ENCODE measurements at regions not wholly inside any gene's neighbourhood (a gene's known extent, or its start where the extent isn't known, plus 50 kb on each side); places are given as distances from the start of the nearest gene placed in this dataset.

GRCh38 chr20:7010527-7010926 lies 243.0 kb downstream of the BMP2 start:
- no peaks in the 10 kb centered on the region for H3K27me3 ChIP-seq
- H3K36me3 ChIP-seq = no peaks in the 10 kb centered on the region
- TF ChIP-seq CTCF (IDR thresholded peaks at IDR 0.05; ENCODE audit: low read depth, low read length) = no peak
- DNase-seq (ENCODE audit: low read depth in 1 of 2, low spot score in 1 of 2) = peak in 1 of 2 donors; percentile 2
- no peaks in the 10 kb centered on the region for H3K9me3 ChIP-seq (ENCODE audit: low read depth)
- H3K4me1 ChIP-seq (ENCODE audit: low read depth) = peaks cover 9% of the 10 kb centered on the region
- no peak overlapping the region for H3K27ac ChIP-seq
- H3K4me3 ChIP-seq = no peak overlapping the region

- H3K36me3 ChIP-seq = no peaks in the 10 kb centered on the region
- H3K4me3 ChIP-seq = no peak overlapping the region
- H3K9me3 ChIP-seq (ENCODE audit: low read depth) = no peaks in the 10 kb centered on the region
- no peak overlapping the region for H3K27ac ChIP-seq
- DNase-seq (ENCODE audit: low read depth in 1 of 2, low spot score in 1 of 2) = peak in 1 of 2 donors; percentile 81
- no peak for TF ChIP-seq CTCF (IDR thresholded peaks at IDR 0.05; ENCODE audit: low read depth, low read length)
- H3K4me1 ChIP-seq (ENCODE audit: low read depth) = peaks cover 9% of the 10 kb centered on the region
- H3K27me3 ChIP-seq = no peaks in the 10 kb centered on the region
These were observed 247.8 kb downstream of the BMP2 start for GRCh38 chr20:7015257-7015656.

- H3K4me1 ChIP-seq (ENCODE audit: low read depth) = peaks cover 17% of the 10 kb centered on the region
- no peak overlapping the region for H3K27ac ChIP-seq
- H3K4me3 ChIP-seq = no peak overlapping the region
- no peak for TF ChIP-seq CTCF (IDR thresholded peaks at IDR 0.05; ENCODE audit: low read depth, low read length)
- H3K9me3 ChIP-seq (ENCODE audit: low read depth) = no peaks in the 10 kb centered on the region
- H3K36me3 ChIP-seq = no peaks in the 10 kb centered on the region
- no peaks in the 10 kb centered on the region for H3K27me3 ChIP-seq
- no peak for DNase-seq (ENCODE audit: low read depth in 1 of 2, low spot score in 1 of 2)
These were observed 255.1 kb downstream of the BMP2 start for GRCh38 chr20:7022597-7022996.

GRCh38 chr20:7025635-7026034 lies 258.1 kb downstream of the BMP2 start:
- no peaks in the 10 kb centered on the region for H3K36me3 ChIP-seq
- H3K9me3 ChIP-seq (ENCODE audit: low read depth) = no peaks in the 10 kb centered on the region
- no peak overlapping the region for H3K4me3 ChIP-seq
- H3K27me3 ChIP-seq = no peaks in the 10 kb centered on the region
- H3K27ac ChIP-seq = peak overlapping the region; percentile 50
- TF ChIP-seq CTCF (IDR thresholded peaks at IDR 0.05; ENCODE audit: low read depth, low read length) = no peak
- peak in 1 of 2 donors; percentile 49 for DNase-seq (ENCODE audit: low read depth in 1 of 2, low spot score in 1 of 2)
- H3K4me1 ChIP-seq (ENCODE audit: low read depth) = peaks cover 21% of the 10 kb centered on the region

GRCh38 chr20:7029019-7029418 lies 261.5 kb downstream of the BMP2 start:
- Histone ChIP-seq H3K36me3 (no peaks in the 10 kb centered on the region), H3K4me3 (no peak overlapping the region), H3K27ac (no peak overlapping the region), H3K4me1 (ENCODE audit: low read depth) (peaks cover 23% of the 10 kb centered on the region), H3K27me3 (no peaks in the 10 kb centered on the region), H3K9me3 (ENCODE audit: low read depth) (no peaks in the 10 kb centered on the region)
- TF ChIP-seq CTCF (IDR thresholded peaks at IDR 0.05; ENCODE audit: low read depth, low read length) = no peak
- no peak for DNase-seq (ENCODE audit: low read depth in 1 of 2, low spot score in 1 of 2)

GRCh38 chr20:7031222-7031621 lies 263.7 kb downstream of the BMP2 start:
- Histone ChIP-seq H3K36me3 (no peaks in the 10 kb centered on the region), H3K4me3 (no peak overlapping the region), H3K9me3 (ENCODE audit: low read depth) (no peaks in the 10 kb centered on the region), H3K27me3 (no peaks in the 10 kb centered on the region), H3K27ac (no peak overlapping the region), H3K4me1 (ENCODE audit: low read depth) (peaks cover 9% of the 10 kb centered on the region)
- DNase-seq (ENCODE audit: low read depth in 1 of 2, low spot score in 1 of 2) = peak in 1 of 2 donors; percentile 2
- TF ChIP-seq CTCF (IDR thresholded peaks at IDR 0.05; ENCODE audit: low read depth, low read length) = peak; percentile 32

Data from cardiac muscle cell (in vitro differentiated cells and primary cell).